ENCODE measurements at regions not wholly inside any gene's neighbourhood (a gene's known extent, or its start where the extent isn't known, plus 50 kb on each side); places are given as distances from the start of the nearest gene placed in this dataset.

DNA sequence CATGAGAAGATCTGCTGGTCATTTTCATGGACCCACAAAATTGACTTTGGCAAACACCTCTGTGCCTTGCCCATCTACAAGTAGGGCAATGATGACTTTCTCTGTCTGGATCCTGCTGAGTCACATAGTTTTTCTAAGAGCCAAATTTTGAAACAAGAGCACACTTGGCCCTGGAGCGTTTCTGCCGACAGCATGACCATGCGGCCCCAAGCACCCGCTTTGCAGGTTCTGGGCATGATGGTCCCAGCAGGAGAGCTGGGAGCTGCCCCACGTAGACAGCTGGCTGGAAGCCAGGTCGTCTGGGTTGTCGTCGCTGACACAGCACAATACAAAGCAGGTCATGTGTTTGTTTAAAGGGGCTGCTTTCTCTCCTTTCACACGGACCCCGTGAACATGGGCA is 159.8 kb downstream of the SYK start:
- no peak for TF ChIP-seq CTCF (conservative IDR thresholded peaks at IDR 0.05)
- H3K27ac ChIP-seq = no peak overlapping the region

DNA sequence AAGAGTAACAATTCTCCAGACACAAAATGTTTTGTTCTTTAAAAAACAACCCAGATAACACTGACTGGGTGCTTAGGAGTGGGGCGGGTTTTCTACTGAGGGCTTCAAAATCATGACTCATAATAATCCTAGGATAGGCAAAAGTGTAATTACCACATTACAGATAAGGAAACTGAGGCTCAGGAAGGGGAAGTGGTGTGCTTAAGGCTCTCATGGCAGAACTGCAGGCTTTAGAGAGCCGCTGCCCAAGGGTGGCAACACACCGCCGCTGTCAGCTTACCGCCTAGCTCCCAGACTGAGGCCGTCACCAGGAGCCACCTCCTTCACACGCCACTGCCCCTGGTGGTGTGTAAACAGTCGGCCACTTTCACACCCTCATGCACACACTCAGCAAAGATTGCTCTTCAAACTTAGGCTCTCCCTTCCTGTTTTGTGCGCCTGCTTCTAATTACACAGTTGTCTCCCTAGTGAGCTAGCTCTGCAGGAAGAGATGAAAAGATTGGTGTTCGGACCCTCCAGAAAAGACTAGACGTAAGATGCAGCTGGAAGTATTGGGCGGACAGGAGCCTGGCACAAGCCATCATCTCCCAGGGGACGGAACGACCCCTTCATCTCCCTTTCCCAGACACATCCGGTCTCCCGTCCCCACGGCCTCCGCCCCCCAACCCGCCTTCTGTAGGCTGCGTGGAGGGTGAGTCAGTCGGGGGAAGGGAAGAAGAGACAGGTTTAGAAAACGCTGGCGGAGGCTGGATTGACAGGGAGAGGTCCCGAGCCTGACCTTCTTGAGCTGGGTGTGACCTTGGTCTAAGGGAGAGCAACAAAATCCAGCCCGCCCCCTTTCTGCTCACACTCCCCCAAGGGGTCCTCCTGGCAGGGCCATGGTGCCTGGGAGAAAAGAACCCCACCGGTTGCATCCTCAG is 162.7 kb downstream of the SYK start:
- TF ChIP-seq CTCF (conservative IDR thresholded peaks at IDR 0.05) = 0 out of 2 replicates have a peak, but pooled peaks have one; percentile 7
- no peak overlapping the region for H3K27ac ChIP-seq

DNA sequence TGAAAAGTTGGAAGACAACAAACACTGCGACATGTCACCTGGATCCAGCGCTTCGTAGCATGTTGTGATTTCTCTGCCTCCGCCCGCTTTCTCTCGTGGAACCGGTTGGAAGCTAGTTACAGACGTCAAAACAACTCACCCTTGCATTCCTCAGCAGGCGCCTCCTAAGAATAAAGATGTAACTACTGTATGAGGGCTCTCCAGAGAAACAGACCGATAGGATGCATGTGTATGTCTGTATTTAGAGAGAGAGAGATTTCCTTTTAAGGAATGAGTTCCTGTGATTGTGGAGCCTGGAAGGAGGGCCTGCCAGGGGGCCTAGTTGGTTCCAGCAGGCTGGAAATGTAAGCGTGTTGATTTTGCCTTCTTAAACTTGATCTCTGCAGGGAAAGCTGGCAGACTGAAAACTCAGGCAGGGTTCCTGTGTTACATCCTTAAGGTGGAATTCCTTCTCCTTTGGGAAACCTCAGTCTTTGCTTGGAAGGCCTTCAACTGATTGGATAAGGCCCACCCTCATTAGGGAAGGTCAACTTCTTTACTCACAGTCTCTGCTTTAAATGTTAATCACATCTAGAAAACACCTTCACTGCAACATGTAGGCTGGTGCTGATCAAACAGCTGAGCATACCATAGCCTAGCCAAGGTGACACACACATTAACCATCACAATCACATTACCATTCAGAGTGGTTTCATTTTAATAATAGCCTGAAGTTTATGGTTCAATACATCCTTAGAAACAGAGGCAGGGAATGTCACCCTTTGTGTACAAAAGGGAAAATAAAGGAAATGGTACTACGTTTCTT is 163.8 kb downstream of the SYK start:
- no peak for TF ChIP-seq CTCF (conservative IDR thresholded peaks at IDR 0.05)
- H3K27ac ChIP-seq = no peak overlapping the region

GRCh38 chr9:90966031-90966290 is 164.3 kb downstream of the SYK start:
- H3K27ac ChIP-seq = no peak overlapping the region
- TF ChIP-seq CTCF (conservative IDR thresholded peaks at IDR 0.05) = no peak

DNA sequence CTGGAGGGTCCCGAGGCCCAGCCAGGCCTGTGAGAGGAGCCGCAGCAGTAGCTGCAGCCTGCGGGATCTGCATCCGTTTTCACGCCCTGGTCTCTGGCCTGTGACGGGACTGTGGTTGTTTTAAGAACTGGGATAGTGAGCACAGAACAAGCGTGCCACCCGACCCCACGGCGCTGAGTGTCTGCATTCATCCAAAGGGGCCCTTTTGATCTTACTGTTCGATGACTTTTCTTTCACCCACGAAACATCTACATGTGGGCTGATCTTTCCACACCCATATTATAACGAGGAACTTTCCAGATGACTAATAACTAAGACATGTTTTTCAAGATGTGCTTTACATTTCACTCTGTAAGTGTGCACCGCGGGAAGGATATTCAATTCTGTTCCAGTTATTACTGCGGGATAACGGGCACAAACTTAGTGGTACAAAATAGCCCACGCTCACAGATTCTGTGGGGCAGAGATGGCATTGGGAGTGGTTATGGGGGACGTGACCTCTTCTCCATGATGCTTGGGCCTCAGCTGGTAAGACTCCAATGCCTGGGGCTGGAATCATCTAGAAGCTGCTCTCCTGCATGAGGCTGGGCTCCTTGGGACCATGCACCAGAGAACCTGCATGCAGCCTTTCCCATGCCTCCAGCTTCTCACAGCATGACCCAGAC is 165.0 kb downstream of the SYK start:
- no peak overlapping the region for H3K27ac ChIP-seq
- no peak for TF ChIP-seq CTCF (conservative IDR thresholded peaks at IDR 0.05)

DNA sequence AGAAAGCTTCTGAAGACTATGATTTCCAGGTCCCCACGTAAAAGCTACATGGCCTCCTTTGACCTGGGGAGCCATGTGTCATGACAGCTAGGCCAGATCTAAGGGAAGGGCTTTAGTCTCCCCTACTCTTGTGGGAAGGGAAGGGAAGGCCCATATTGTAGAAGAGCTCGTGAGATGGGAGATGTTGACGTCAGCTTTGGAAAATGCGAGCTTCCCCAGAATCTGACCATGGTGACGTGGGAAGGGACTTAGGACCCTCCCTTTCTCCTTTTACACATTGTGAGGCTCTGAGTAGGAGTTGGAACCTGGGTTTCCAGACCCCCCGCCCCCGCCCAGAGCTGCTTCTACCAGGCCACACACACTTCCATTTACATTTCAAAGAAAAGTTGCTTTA is 165.5 kb downstream of the SYK start:
- no peak for TF ChIP-seq CTCF (conservative IDR thresholded peaks at IDR 0.05)
- no peak overlapping the region for H3K27ac ChIP-seq

DNA sequence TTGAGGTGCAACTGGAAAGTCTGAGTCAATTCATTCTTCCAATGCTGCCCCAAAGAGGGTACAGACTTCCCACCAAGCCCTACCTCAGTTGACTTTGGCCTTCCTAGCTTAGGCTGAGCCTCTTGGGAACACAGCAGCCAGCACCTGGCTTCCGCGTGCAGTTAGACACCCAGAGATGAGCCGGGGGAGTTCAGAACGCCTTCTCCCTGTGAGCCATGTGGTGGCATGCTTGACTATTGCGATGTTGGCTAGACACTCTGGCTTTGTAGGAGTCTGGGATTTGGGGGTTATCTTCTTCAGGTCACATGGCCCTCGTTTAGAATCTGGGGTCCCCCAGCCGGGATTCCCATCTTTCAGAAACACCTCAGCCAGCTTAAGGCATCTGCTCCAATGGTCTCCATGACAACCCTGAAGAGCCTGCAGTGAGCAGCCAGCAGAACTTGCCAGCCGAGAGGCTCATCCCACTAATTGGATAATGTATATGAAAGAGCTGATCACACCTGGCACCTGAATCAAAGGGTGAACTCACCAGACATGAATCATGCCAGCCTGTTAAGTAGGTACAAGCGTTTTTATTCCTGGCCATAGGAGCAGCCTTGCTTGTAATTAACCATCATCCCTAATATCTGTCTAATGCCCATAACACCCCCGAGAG is 167.5 kb downstream of the SYK start:
- no peak for TF ChIP-seq CTCF (conservative IDR thresholded peaks at IDR 0.05)
- no peak overlapping the region for H3K27ac ChIP-seq
